Mucosa of stomach (tissue), 1 donor: ENCODE measurements at regions not wholly inside any gene's neighbourhood (a gene's known extent, or its start where the extent isn't known, plus 50 kb on each side); places are given as distances from the start of the nearest gene placed in this dataset.

Experiments used
- H3K27me3 ChIP-seq: one replicate; pipeline ENCODE4 v1.7.0; 2013; ENCODE audit warnings: mild to moderate bottlenecking, low read length; ENCODE audit not compliant: control insufficient read depth, insufficient read depth
- H3K36me3 ChIP-seq: one replicate; pipeline ENCODE4 v1.7.0; 2013; ENCODE audit warnings: low read length; ENCODE audit not compliant: control insufficient read depth, insufficient read depth
- H3K4me1 ChIP-seq: one replicate; pipeline ENCODE4 v1.7.0; 2013; ENCODE audit warnings: mild to moderate bottlenecking, low read length; ENCODE audit not compliant: control insufficient read depth, insufficient read depth
- H3K4me3 ChIP-seq: one replicate; pipeline ENCODE4 v1.7.0; 2013; ENCODE audit warnings: low read length
- H3K9ac ChIP-seq: one replicate; pipeline ENCODE4 v1.7.0; 2013; ENCODE audit warnings: mild to moderate bottlenecking, low read length, moderate library complexity
- H3K9me3 ChIP-seq: one replicate; pipeline ENCODE4 v1.7.0; 2013; ENCODE audit warnings: mild to moderate bottlenecking, low read length, moderate library complexity; ENCODE audit not compliant: control insufficient read depth
- donor health status: Pancreatic carcinoma.

- Histone ChIP-seq H3K36me3 (no peaks in the 10 kb centered on the region), H3K9me3 (no peaks in the 10 kb centered on the region), H3K27me3 (no peaks in the 10 kb centered on the region), H3K4me3 (no peak overlapping the region), H3K4me1 (no peaks in the 10 kb centered on the region), H3K9ac (no peak overlapping the region)
Observed at GRCh38 chr7:17009007-17009719, 127.4 kb upstream of the AGR3 start.

- no peak overlapping the region for H3K4me3 ChIP-seq
- no peak overlapping the region for H3K9ac ChIP-seq
Observed at GRCh38 chr7:17009933-17010332, 128.2 kb upstream of the AGR3 start.

GRCh38 chr7:17010637-17011300 is 129.0 kb upstream of the AGR3 start:
- no peaks in the 10 kb centered on the region for H3K36me3 ChIP-seq
- no peak overlapping the region for H3K9ac ChIP-seq
- H3K9me3 ChIP-seq, result no peaks in the 10 kb centered on the region
- no peaks in the 10 kb centered on the region for H3K27me3 ChIP-seq
- no peak overlapping the region for H3K4me3 ChIP-seq
- no peaks in the 10 kb centered on the region for H3K4me1 ChIP-seq

More at GRCh38 chr7:17009933-17010332, 128.2 kb upstream of the AGR3 start:
- no peaks in the 10 kb centered on the region for H3K36me3 ChIP-seq
- no peaks in the 10 kb centered on the region for H3K9me3 ChIP-seq
- H3K4me1 ChIP-seq, result no peaks in the 10 kb centered on the region
- H3K27me3 ChIP-seq, result no peaks in the 10 kb centered on the region

GRCh38 chr7:17013204-17013603 is 131.4 kb upstream of the AGR3 start:
- H3K27me3 ChIP-seq, result no peaks in the 10 kb centered on the region

GRCh38 chr7:17014686-17015085 is 132.9 kb upstream of the AGR3 start:
- Histone ChIP-seq H3K36me3 (no peaks in the 10 kb centered on the region), H3K27me3 (no peaks in the 10 kb centered on the region), H3K9ac (no peak overlapping the region), H3K9me3 (no peaks in the 10 kb centered on the region), H3K4me1 (peaks cover 6% of the 10 kb centered on the region), H3K4me3 (no peak overlapping the region)

More at GRCh38 chr7:17013204-17013603, 131.4 kb upstream of the AGR3 start:
- Histone ChIP-seq H3K9me3 (no peaks in the 10 kb centered on the region), H3K9ac (no peak overlapping the region), H3K4me1 (peaks cover 6% of the 10 kb centered on the region), H3K4me3 (no peak overlapping the region), H3K36me3 (no peaks in the 10 kb centered on the region)

- no peaks in the 10 kb centered on the region for H3K27me3 ChIP-seq
- H3K36me3 ChIP-seq, result no peaks in the 10 kb centered on the region
- no peak overlapping the region for H3K9ac ChIP-seq
- peaks cover 12% of the 10 kb centered on the region for H3K4me1 ChIP-seq
- no peak overlapping the region for H3K4me3 ChIP-seq
- H3K9me3 ChIP-seq, result no peaks in the 10 kb centered on the region
Observed at GRCh38 chr7:17015598-17016031, 133.8 kb upstream of the AGR3 start.

- no peaks in the 10 kb centered on the region for H3K27me3 ChIP-seq
- no peaks in the 10 kb centered on the region for H3K36me3 ChIP-seq
- no peak overlapping the region for H3K4me3 ChIP-seq
- H3K4me1 ChIP-seq, result peaks cover 16% of the 10 kb centered on the region
- no peak overlapping the region for H3K9ac ChIP-seq
- no peaks in the 10 kb centered on the region for H3K9me3 ChIP-seq
Observed at GRCh38 chr7:17016402-17017010, 134.7 kb upstream of the AGR3 start.

GRCh38 chr7:17019106-17019505 is 137.3 kb upstream of the AGR3 start:
- Histone ChIP-seq H3K4me3 (no peak overlapping the region), H3K27me3 (no peaks in the 10 kb centered on the region), H3K36me3 (no peaks in the 10 kb centered on the region), H3K4me1 (peaks cover 20% of the 10 kb centered on the region), H3K9me3 (no peaks in the 10 kb centered on the region), H3K9ac (no peak overlapping the region)

GRCh38 chr7:17020250-17020649 is 138.5 kb upstream of the AGR3 start:
- H3K36me3 ChIP-seq, result no peaks in the 10 kb centered on the region
- no peak overlapping the region for H3K4me3 ChIP-seq
- H3K27me3 ChIP-seq, result no peaks in the 10 kb centered on the region

GRCh38 chr7:17021205-17021604 is 139.4 kb upstream of the AGR3 start:
- H3K9me3 ChIP-seq, result no peaks in the 10 kb centered on the region

More at GRCh38 chr7:17020250-17020649, 138.5 kb upstream of the AGR3 start:
- Histone ChIP-seq H3K9ac (no peak overlapping the region), H3K4me1 (peaks cover 20% of the 10 kb centered on the region), H3K9me3 (no peaks in the 10 kb centered on the region)

GRCh38 chr7:17022920-17023319 is 141.1 kb upstream of the AGR3 start:
- Histone ChIP-seq H3K9ac (no peak overlapping the region), H3K27me3 (no peaks in the 10 kb centered on the region), H3K9me3 (no peaks in the 10 kb centered on the region), H3K4me1 (peaks cover 13% of the 10 kb centered on the region), H3K36me3 (no peaks in the 10 kb centered on the region), H3K4me3 (no peak overlapping the region)

More at GRCh38 chr7:17021205-17021604, 139.4 kb upstream of the AGR3 start:
- Histone ChIP-seq H3K4me3 (no peak overlapping the region), H3K4me1 (peaks cover 20% of the 10 kb centered on the region), H3K9ac (no peak overlapping the region), H3K27me3 (no peaks in the 10 kb centered on the region), H3K36me3 (no peaks in the 10 kb centered on the region)

GRCh38 chr7:17026269-17026668 is 144.5 kb upstream of the AGR3 start:
- Histone ChIP-seq H3K4me1 (peaks cover 5% of the 10 kb centered on the region), H3K36me3 (no peaks in the 10 kb centered on the region), H3K9ac (no peak overlapping the region), H3K4me3 (no peak overlapping the region), H3K9me3 (no peaks in the 10 kb centered on the region), H3K27me3 (no peaks in the 10 kb centered on the region)
